Ovary (tissue), 7 donors: ENCODE measurements at regions not wholly inside any gene's neighbourhood (a gene's known extent, or its start where the extent isn't known, plus 50 kb on each side); places are given as distances from the start of the nearest gene placed in this dataset.

ENCODE experiments used
- DNase-seq, 5 donors: peaks; one replicate each; pipeline ENCODE4 v3.0.0-alpha.2; 2019 to 2020
- H3K27ac ChIP-seq, 2 donors: fragments of 200-600 bp; one replicate each; pipeline versions ENCODE4 v1.5.1 to v1.8.0; 2019 to 2022
- H3K27me3 ChIP-seq: fragments of 200-600 bp; one replicate; pipeline ENCODE4 v1.8.0; 2022
- H3K36me3 ChIP-seq: fragments of 200-600 bp; sonication (generic); one replicate; pipeline ENCODE4 v1.5.1; 2019
- H3K4me1 ChIP-seq: one replicate; pipeline ENCODE4 v1.8.1; 2013; ENCODE audit warnings: mild to moderate bottlenecking, moderate library complexity; ENCODE audit not compliant: insufficient read depth
- H3K4me3 ChIP-seq: fragments of 200-600 bp; sonication (generic); one replicate; pipeline ENCODE4 v1.5.1; 2017
- H3K9me3 ChIP-seq, 2 donors: fragments of 200-600 bp in 1 of 2; sonication (generic) in 1 of 2; one replicate each; pipeline versions ENCODE4 v1.5.1 to v1.8.1; 2013 to 2019; ENCODE audit warnings: mild to moderate bottlenecking in 1 of 2, moderate library complexity in 1 of 2
- EP300 ChIP-seq: sonication (generic); formaldehyde crosslinking; IDR thresholded peaks from one replicate; pipeline ENCODE4 v1.6.1; 2017; ENCODE audit warnings: antibody characterized with exemption
- POLR2A ChIP-seq: fragments of 450-650 bp; IDR thresholded peaks from one replicate; pipeline ENCODE4 v1.6.1; 2017; ENCODE audit warnings: antibody characterized with exemption, mild to moderate bottlenecking, moderate library complexity
- WGBS, 3 donors: extraction: QIAGEN DNeasy Blood & Tissue Kit in 1 of 3; methylation state at CpG; one replicate each; pipeline versions ENCODE4 v1.1.5 to v1.1.7; 2013 to 2017; 5-methylcytosine and 5-hydroxymethylcytosine counted together
- intact Hi-C, 4 donors: fragments of 100-400 bp; cut with DNase I; formaldehyde crosslinking; loops; one replicate each; pipeline versions ENCODE4 v1.11.0 to v1.15.1; 2022 to 2023
- TF ChIP-seq, protein P1 (sequence below), 3 donors: fragments of 450-650 bp in 2 of 3; fragments of 200-600 bp in 1 of 3; IDR thresholded peaks; one replicate each; pipeline versions ENCODE4 v1.5.1 to v1.8.0; 2016 to 2022; ENCODE audit warnings: antibody characterized with exemption in 3 of 3, mild to moderate bottlenecking in 1 of 3
- donor health status: DM: no; HTN: no; CAD: no; lungs with moderate emphysema.
- donor health status: DM: no; HTN: no; CAD: no.
- donor health status: Bipolar disorder and iron deficiency.
- donor health status: DM: no; HTN: no; CAD: no.
- donor health status: DM: yes; HTN: yes; CAD: no.

DNA sequence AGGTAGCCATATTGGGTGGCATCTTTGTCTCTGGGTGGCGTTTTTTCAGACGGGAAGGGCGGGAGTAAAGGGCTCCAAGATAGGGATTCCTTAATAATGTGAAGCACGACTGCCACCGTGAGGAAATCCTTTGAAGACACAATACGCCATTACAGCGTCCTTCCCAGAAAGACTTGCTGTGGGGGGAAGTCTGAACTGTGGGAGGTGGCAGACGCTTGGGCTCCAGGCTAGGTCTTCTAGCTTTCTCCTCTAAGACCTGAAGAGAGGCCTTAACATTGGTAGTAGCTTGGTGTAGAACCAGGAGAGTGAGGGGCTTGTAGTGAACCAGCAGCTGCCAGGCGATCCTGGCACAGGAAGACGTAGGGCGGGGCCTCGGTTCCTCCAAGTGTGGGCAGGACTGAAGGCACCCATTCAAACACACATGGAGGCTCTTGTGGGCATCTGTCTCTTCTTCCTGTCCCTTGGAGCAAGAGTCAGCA, 197.3 kb downstream of the OR13H1 start:
- DNase-seq = peak; percentile 86 to 93 (median 87)
- TF ChIP-seq, protein P1, sequence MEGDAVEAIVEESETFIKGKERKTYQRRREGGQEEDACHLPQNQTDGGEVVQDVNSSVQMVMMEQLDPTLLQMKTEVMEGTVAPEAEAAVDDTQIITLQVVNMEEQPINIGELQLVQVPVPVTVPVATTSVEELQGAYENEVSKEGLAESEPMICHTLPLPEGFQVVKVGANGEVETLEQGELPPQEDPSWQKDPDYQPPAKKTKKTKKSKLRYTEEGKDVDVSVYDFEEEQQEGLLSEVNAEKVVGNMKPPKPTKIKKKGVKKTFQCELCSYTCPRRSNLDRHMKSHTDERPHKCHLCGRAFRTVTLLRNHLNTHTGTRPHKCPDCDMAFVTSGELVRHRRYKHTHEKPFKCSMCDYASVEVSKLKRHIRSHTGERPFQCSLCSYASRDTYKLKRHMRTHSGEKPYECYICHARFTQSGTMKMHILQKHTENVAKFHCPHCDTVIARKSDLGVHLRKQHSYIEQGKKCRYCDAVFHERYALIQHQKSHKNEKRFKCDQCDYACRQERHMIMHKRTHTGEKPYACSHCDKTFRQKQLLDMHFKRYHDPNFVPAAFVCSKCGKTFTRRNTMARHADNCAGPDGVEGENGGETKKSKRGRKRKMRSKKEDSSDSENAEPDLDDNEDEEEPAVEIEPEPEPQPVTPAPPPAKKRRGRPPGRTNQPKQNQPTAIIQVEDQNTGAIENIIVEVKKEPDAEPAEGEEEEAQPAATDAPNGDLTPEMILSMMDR (IDR thresholded peaks at IDR 0.05) = peak in 2 of 3 donors; percentile 13 to 33
- TF ChIP-seq EP300 = no peak
- Histone ChIP-seq H3K27ac (peak overlapping the region; percentile 17 to 75), H3K27me3 (no peaks in the 10 kb centered on the region), H3K4me1 (no peaks in the 10 kb centered on the region), H3K9me3 (peaks cover 0 to 3% of the 10 kb centered on the region in 2 donors), H3K4me3 (peak overlapping the region; percentile 21), H3K36me3 (no peaks in the 10 kb centered on the region)
- WGBS, 3 donors = 50 to 58% (median 51%) methylated on average over 12 of the region's 12 CpGs
- intact Hi-C loops = no loop called here

DNA sequence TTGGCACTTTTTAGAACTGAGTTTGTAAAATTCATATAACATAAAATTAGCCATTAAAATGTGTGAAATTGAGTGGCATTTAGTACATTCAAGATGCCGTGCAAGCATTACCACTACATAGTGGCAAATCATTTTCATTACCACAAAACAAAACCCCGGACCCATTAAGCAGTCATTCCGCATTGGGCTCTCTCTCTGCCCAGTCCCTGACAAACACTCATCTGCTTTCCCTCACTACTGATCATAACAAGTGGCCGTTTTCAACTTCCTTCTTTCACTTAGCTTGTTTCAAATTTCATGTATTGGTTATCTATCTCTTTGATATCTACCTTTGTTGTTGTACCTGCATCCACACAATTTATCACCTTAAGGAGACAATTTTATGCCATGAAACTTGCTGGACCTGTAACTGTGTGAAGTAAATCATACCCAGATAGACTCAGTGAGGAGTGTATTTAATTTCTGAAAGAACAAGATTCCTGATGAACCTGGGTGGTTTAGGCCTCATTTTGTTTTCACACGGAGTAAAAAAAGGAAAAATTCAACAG, 202.1 kb downstream of the OR13H1 start:
- WGBS, 3 donors = 39 to 49% (median 44%) methylated on average over 5 of the region's 5 CpGs
- intact Hi-C loops = no loop called here
- Histone ChIP-seq H3K27me3 (no peaks in the 10 kb centered on the region), H3K27ac (no peak overlapping the region), H3K4me1 (no peaks in the 10 kb centered on the region), H3K4me3 (no peak overlapping the region), H3K36me3 (no peaks in the 10 kb centered on the region), H3K9me3 (peaks cover 0 to 3% of the 10 kb centered on the region in 2 donors)
- TF ChIP-seq POLR2A (no peak), EP300 (no peak)
- TF ChIP-seq, protein P1 (IDR thresholded peaks at IDR 0.05) = no peak
- DNase-seq = no peak

DNA sequence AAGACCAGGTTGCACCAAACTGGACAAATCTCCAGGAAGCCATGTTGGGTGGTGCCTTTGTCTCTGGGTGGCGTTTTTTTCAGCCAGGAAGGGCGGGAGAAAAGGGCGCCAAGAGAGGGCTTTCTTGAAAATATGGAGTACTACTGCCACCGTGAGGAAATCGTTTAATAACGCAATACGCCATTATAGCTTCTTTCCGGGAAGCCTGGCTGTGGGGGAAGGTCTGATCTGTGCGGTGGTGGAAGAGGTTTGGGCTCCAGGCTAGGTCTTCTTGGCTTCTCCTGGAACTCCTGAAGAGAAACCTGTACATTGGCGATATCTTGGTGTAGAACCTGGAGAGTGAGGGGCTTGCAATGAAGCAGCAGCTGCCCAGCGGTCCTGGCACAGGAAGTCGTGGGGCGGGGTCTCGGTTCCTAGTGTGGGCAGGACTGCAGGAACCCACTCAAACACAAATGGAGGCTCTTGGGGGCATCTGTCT, 202.7 kb downstream of the OR13H1 start:
- Histone ChIP-seq H3K4me1 (no peaks in the 10 kb centered on the region), H3K9me3 (peaks cover 0 to 3% of the 10 kb centered on the region in 2 donors), H3K27me3 (no peaks in the 10 kb centered on the region), H3K27ac (peak overlapping the region in 1 of 2 donors; percentile 79), H3K36me3 (no peaks in the 10 kb centered on the region), H3K4me3 (peak overlapping the region; percentile 29)
- intact Hi-C loops = no loop called here
- peak; percentile 87 to 89 (median 89) for DNase-seq
- no peak for TF ChIP-seq EP300
- TF ChIP-seq, protein P1 (IDR thresholded peaks at IDR 0.05) = peak in 2 of 3 donors; percentile 43 to 54
- WGBS, 3 donors = 30 to 48% (median 42%) methylated on average over 14 of the region's 14 CpGs

DNA sequence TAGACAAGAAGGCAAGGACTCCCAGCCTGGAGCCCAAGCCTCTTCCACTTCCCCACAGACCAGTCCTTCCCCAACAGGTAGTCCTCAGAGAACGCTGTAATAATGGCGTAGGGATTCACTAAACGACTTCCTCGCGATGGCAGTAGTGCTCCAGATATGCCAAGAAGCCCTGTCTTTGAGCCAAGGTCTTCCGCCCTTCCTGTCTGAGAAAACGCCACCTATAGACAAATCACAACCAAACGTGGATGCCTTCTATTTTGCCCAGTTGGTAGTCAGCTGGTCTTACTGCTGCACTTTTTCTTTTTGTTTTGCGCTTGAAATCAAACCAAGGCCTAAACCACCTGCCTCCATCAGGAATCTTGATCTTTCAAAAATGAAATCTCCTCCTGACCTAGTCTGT, 203.3 kb downstream of the OR13H1 start:
- peak overlapping the region; percentile 29 for H3K4me3 ChIP-seq
- H3K9me3 ChIP-seq = peaks cover 0 to 3% of the 10 kb centered on the region in 2 donors
- no peaks in the 10 kb centered on the region for H3K4me1 ChIP-seq
- H3K27me3 ChIP-seq = no peaks in the 10 kb centered on the region
- intact Hi-C loops = no loop called here
- peak; percentile 71 to 82 (median 78) for DNase-seq
- WGBS, 3 donors = 38 to 51% (median 41%) methylated on average over 9 of the region's 9 CpGs
- TF ChIP-seq POLR2A = no peak
- TF ChIP-seq, protein P1 (IDR thresholded peaks at IDR 0.05) = peak in 1 of 3 donors; percentile 48
- peak overlapping the region in 1 of 2 donors; percentile 79 for H3K27ac ChIP-seq
- no peaks in the 10 kb centered on the region for H3K36me3 ChIP-seq
